ENCODE measurements at regions not wholly inside any gene's neighbourhood (a gene's known extent, or its start where the extent isn't known, plus 50 kb on each side); places are given as distances from the start of the nearest gene placed in this dataset.

DNA sequence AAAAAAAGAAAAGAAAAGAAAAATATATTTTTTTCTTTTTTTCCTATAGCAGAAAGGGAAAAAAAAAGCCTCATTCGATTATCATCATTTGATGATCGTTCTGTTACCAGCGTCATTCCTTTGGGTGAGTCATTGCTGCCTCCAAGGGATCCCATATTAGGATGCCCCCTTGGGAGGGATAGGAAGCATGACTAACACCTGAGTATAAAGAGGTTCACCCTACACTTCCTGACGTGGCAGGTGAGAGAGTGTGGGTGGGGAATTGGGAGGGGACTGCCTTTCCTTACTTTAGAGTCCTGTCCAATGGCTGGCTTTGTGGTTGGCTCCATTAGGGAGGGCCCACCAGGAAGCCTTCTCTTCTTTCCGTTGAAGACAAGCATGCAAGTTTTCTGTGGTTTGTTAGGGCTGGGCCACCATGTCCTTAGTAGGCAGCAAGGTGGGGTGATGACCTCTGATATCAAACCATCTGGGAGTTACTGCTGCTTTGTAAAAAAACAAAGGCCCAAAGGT is 56.1 kb upstream of the FUT8 start:
- DNase-seq (ENCODE audit: low spot score), result peak; percentile 43

DNA sequence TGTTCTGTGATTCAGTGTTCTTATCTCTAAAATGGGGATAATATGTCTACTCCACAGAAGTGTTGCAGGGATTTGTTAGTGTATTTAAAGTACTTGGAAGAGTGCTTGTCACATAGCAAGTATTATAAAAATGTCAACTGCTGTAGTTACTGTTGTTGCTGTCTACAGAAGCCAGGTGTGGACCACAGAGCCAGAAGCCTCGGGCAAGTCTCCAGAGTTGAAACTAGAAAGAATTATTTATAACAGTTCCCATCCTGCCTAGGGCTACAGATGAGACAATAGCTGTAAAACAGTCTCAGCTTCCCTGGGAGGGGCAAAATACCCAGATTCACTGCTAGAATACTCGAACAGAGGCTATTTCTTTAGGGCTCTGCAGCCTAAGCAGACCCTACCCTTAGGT is 55.4 kb upstream of the FUT8 start:
- DNase-seq (ENCODE audit: low spot score), result no peak

DNA sequence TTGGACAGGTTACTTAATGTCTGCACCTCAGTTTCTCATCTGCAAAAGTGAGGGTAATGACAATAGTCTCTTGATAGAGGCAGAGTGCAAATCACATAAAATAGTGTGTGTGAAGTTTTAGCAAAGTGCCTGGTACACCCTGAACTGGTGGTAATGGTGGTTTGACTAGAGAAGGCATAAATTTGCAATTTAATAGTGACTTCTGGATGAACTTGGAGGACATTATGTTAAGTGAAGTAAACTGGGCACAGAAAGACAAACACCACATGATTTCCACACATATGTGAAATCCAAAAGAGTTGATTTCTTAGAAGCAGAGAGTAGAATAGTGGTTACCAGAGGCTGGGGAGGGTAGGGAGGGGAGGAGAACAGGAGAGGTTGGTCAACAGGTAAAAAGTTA is 54.8 kb upstream of the FUT8 start:
- no peak for DNase-seq (ENCODE audit: low spot score)

GRCh38 chr14:65359503-65359902 is 53.0 kb upstream of the FUT8 start:
- DNase-seq (ENCODE audit: low spot score), result peak; percentile 32

- DNase-seq (ENCODE audit: low spot score), result no peak
Measured at GRCh38 chr14:65360144-65360784, 52.3 kb upstream of the FUT8 start.

- no peak for DNase-seq (ENCODE audit: low spot score)
Measured at GRCh38 chr14:65361920-65362319, 50.6 kb upstream of the FUT8 start.

Data from activated CD4-positive, alpha-beta T cell treated with anti-CD3 and anti-CD28 coated beads, Interleukin-2, Interleukin-4, amounts not matched to agents 100 ng/mL and 50 ng/mL, durations not matched to agents 16 hours and 8 hours (primary cell).